ENCODE measurements at regions not wholly inside any gene's neighbourhood (a gene's known extent, or its start where the extent isn't known, plus 50 kb on each side); places are given as distances from the start of the nearest gene placed in this dataset.

GRCh38 chr10:56632537-56632936, 271.5 kb upstream of the ZWINT start:
- H3K36me3 ChIP-seq, result no peaks in the 10 kb centered on the region
- H3K27ac ChIP-seq, result no peak overlapping the region
- ATAC-seq (no peak), DNase-seq (no peak)
- no peak overlapping the region for H3K4me3 ChIP-seq
- WGBS (ENCODE audit: insufficient coverage, low coverage, low lambda C conversion rate, missing lambda C conversion rate), result 40% methylated on average over 2 of the region's 2 CpGs
- H3K27me3 ChIP-seq, result no peaks in the 10 kb centered on the region
- no peaks in the 10 kb centered on the region for H3K9me3 ChIP-seq
- no peaks in the 10 kb centered on the region for H3K4me1 ChIP-seq
- intact Hi-C loops (cut with DNase I), result no loop called here
- TF ChIP-seq CTCF (IDR thresholded peaks at IDR 0.05), result no peak
- TF ChIP-seq POLR2A (IDR thresholded peaks at IDR 0.05), result no peak

GRCh38 chr10:56624082-56624481, 263.0 kb upstream of the ZWINT start:
- intact Hi-C loops (cut with DNase I), result no loop called here
- no peak overlapping the region for H3K4me3 ChIP-seq
- H3K9me3 ChIP-seq, result no peaks in the 10 kb centered on the region
- DNase-seq, result no peak
- ATAC-seq, result no peak
- TF ChIP-seq POLR2A (IDR thresholded peaks at IDR 0.05) (no peak), CTCF (IDR thresholded peaks at IDR 0.05) (no peak)
- H3K27me3 ChIP-seq, result no peaks in the 10 kb centered on the region
- no peak overlapping the region for H3K27ac ChIP-seq
- peaks cover 0 to 3% (median 0%) of the 10 kb centered on the region in 4 donors for H3K4me1 ChIP-seq
- H3K36me3 ChIP-seq, result no peaks in the 10 kb centered on the region

DNA sequence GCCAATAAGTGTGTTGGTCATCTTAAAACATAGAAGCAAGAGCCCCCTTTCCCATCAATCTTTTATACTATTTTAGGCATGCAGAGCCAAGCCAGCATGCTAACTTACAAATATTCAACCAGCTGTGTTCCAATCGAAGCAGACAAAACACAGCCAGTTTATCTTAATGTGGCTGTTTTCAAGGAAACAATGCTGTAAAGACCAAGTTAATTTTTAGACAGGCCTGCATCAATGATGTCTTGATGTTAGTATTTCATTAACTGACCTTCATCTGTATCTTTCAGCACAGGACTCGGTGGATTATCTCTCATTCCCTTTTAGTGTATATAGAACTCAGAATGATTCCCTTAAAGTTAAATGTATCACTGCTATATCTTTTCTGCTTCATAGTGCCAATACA, 262.0 kb upstream of the ZWINT start:
- Histone ChIP-seq H3K4me3 (peak overlapping the region in 2 of 3 donors; percentile 17 to 42), H3K27me3 (no peaks in the 10 kb centered on the region), H3K36me3 (no peaks in the 10 kb centered on the region), H3K27ac (peak overlapping the region; percentile 49 to 80 (median 79)), H3K4me1 (peaks cover 0 to 3% (median 0%) of the 10 kb centered on the region in 4 donors), H3K9me3 (no peaks in the 10 kb centered on the region)
- TF ChIP-seq CTCF (IDR thresholded peaks at IDR 0.05), result no peak
- TF ChIP-seq POLR2A (IDR thresholded peaks at IDR 0.05), result no peak
- 29% methylated on average over 2 of the region's 2 CpGs for WGBS (ENCODE audit: insufficient coverage, low coverage, low lambda C conversion rate, missing lambda C conversion rate)
- ATAC-seq (peak; percentile 69 to 81 (median 75)), DNase-seq (no peak)
- intact Hi-C loops (cut with DNase I), result no loop called here

- Histone ChIP-seq H3K4me3 (peak overlapping the region; percentile 17 to 42 (median 28)), H3K27me3 (no peaks in the 10 kb centered on the region), H3K9me3 (no peaks in the 10 kb centered on the region), H3K4me1 (peaks cover 0 to 3% (median 0%) of the 10 kb centered on the region in 4 donors), H3K36me3 (no peaks in the 10 kb centered on the region), H3K27ac (peak overlapping the region; percentile 49 to 80 (median 79))
- 30% methylated on average over 2 of the region's 2 CpGs for WGBS (ENCODE audit: insufficient coverage, low coverage, low lambda C conversion rate, missing lambda C conversion rate)
- TF ChIP-seq CTCF (IDR thresholded peaks at IDR 0.05), result no peak
- no peak for TF ChIP-seq POLR2A (IDR thresholded peaks at IDR 0.05)
- ATAC-seq (peak; percentile 88 to 96 (median 90)), DNase-seq (no peak)
- intact Hi-C loops (cut with DNase I), result no loop called here
Observed at GRCh38 chr10:56622335-56622973, 261.4 kb upstream of the ZWINT start.

GRCh38 chr10:56606202-56606601, 245.1 kb upstream of the ZWINT start:
- no peak overlapping the region for H3K4me3 ChIP-seq
- intact Hi-C loops (cut with DNase I), result no loop called here
- no peaks in the 10 kb centered on the region for H3K4me1 ChIP-seq
- DNase-seq (no peak), ATAC-seq (no peak)
- WGBS (ENCODE audit: insufficient coverage, low coverage, low lambda C conversion rate, missing lambda C conversion rate), result 35% methylated on average over 1 of the region's 1 CpG
- H3K36me3 ChIP-seq, result no peaks in the 10 kb centered on the region
- TF ChIP-seq CTCF (IDR thresholded peaks at IDR 0.05), result no peak
- TF ChIP-seq POLR2A (IDR thresholded peaks at IDR 0.05), result no peak
- no peak overlapping the region for H3K27ac ChIP-seq
- H3K9me3 ChIP-seq, result no peaks in the 10 kb centered on the region
- no peaks in the 10 kb centered on the region for H3K27me3 ChIP-seq
